Transverse colon (tissue), 3 donors: ENCODE measurements at regions not wholly inside any gene's neighbourhood (a gene's known extent, or its start where the extent isn't known, plus 50 kb on each side); places are given as distances from the start of the nearest gene placed in this dataset.

Experiments used
- EP300 ChIP-seq: sonication (generic); formaldehyde crosslinking; IDR thresholded peaks from one replicate; pipeline ENCODE4 v1.6.1; 2017; ENCODE audit warnings: antibody characterized with exemption, low read depth
- TF ChIP-seq, protein P1 (sequence below), 5 experiments: fragments of 200-600 bp in 3 of 5; fragments of 450-650 bp in 2 of 5; sonication (generic) in 3 of 5; IDR thresholded peaks; 1 replicate in 2 of 5; 2 replicates in 3 of 5; pipeline ENCODE4 v1.5.1; 2016 to 2017; ENCODE audit warnings: antibody characterized with exemption in 5 of 5, inconsistent platforms in 3 of 5, mild to moderate bottlenecking in 2 of 5, moderate library complexity in 1 of 5

DNA sequence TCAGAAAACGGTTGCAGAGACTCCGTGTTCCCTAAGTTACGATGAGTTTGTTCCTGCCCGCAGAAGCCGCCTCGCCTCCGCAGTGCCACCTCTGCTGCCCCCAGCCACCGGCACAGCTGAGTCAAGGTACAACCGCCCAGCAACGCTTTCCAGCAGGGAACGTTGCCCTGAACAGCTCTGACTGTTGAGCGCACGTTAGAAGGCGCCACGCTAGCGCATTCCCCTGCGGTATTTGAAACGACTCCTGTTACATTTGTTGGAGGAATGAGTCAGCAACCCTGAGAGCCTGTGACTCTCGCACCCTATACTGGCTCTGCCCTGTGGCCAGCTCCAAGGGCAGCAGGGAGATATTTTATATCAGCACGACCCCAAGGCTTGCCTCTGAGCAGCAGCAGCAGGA, 302.8 kb downstream of the TEX29 start:
- TF ChIP-seq, protein P1, sequence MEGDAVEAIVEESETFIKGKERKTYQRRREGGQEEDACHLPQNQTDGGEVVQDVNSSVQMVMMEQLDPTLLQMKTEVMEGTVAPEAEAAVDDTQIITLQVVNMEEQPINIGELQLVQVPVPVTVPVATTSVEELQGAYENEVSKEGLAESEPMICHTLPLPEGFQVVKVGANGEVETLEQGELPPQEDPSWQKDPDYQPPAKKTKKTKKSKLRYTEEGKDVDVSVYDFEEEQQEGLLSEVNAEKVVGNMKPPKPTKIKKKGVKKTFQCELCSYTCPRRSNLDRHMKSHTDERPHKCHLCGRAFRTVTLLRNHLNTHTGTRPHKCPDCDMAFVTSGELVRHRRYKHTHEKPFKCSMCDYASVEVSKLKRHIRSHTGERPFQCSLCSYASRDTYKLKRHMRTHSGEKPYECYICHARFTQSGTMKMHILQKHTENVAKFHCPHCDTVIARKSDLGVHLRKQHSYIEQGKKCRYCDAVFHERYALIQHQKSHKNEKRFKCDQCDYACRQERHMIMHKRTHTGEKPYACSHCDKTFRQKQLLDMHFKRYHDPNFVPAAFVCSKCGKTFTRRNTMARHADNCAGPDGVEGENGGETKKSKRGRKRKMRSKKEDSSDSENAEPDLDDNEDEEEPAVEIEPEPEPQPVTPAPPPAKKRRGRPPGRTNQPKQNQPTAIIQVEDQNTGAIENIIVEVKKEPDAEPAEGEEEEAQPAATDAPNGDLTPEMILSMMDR (IDR thresholded peaks at IDR 0.05) = no peak
- no peak for TF ChIP-seq EP300
